ENCODE measurements at regions not wholly inside any gene's neighbourhood (a gene's known extent, or its start where the extent isn't known, plus 50 kb on each side); places are given as distances from the start of the nearest gene placed in this dataset.

GRCh38 chr14:80116157-80116556, 95.1 kb downstream of the DIO2 start:
- TF ChIP-seq, protein P1, sequence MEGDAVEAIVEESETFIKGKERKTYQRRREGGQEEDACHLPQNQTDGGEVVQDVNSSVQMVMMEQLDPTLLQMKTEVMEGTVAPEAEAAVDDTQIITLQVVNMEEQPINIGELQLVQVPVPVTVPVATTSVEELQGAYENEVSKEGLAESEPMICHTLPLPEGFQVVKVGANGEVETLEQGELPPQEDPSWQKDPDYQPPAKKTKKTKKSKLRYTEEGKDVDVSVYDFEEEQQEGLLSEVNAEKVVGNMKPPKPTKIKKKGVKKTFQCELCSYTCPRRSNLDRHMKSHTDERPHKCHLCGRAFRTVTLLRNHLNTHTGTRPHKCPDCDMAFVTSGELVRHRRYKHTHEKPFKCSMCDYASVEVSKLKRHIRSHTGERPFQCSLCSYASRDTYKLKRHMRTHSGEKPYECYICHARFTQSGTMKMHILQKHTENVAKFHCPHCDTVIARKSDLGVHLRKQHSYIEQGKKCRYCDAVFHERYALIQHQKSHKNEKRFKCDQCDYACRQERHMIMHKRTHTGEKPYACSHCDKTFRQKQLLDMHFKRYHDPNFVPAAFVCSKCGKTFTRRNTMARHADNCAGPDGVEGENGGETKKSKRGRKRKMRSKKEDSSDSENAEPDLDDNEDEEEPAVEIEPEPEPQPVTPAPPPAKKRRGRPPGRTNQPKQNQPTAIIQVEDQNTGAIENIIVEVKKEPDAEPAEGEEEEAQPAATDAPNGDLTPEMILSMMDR (IDR thresholded peaks at IDR 0.05): no peak

- TF ChIP-seq, protein P1 (IDR thresholded peaks at IDR 0.05): no peak
Observed at GRCh38 chr14:80110721-80111120, 100.6 kb downstream of the DIO2 start.

DNA sequence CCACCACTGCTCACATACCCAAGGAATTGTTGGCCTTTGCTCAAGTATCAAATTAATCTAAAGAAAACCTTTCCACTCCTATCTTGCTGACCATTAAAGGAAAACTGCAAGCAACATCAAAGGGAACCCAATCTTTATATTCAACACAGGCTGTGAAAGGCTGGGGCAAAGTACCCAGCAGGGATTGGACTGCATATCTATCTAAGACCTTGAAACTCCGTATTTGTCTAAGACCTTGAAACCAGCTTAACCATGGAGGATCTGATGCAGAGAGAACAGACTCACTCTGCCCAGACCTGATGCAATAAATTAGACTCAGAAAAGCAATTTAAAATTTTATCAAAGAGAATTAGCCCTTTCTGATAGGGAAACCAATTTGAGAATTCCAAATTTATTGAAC, 102.2 kb downstream of the DIO2 start:
- TF ChIP-seq, protein P1 (IDR thresholded peaks at IDR 0.05): no peak

DNA sequence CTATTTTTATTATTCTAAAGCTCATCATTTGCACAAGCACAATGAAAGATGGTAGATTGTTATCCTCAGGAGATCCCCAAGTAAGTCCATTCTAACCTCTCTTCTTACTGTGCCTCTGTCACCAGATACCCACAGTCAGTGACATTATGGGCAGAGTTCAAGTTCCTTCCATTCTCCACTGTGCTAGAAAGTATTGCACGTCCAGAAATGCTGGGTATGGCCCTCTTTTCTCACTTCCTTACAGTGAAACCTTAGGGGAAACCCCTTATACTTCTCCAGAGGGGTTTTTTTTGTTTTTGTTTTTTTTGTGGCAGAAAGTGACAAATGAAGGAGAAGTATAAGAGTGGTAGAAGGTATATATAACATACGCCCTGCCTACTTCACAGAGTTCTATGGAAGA, 102.9 kb downstream of the DIO2 start:
- TF ChIP-seq, protein P1 (IDR thresholded peaks at IDR 0.05): no peak

- TF ChIP-seq, protein P1 (IDR thresholded peaks at IDR 0.05): no peak
Observed at GRCh38 chr14:80105488-80105994, 105.8 kb downstream of the DIO2 start.

- TF ChIP-seq, protein P1 (IDR thresholded peaks at IDR 0.05): no peak
Observed at GRCh38 chr14:80101835-80102234, 109.5 kb downstream of the DIO2 start.

- TF ChIP-seq, protein P1 (IDR thresholded peaks at IDR 0.05): no peak
Observed at GRCh38 chr14:80100681-80101080, 110.6 kb downstream of the DIO2 start.

- TF ChIP-seq, protein P1 (IDR thresholded peaks at IDR 0.05): no peak
Observed at GRCh38 chr14:80095623-80096022, 115.7 kb downstream of the DIO2 start.
